PC-9 (cell line): ENCODE measurements at regions not wholly inside any gene's neighbourhood (a gene's known extent, or its start where the extent isn't known, plus 50 kb on each side); places are given as distances from the start of the nearest gene placed in this dataset.

Source experiments
- BruUV-seq: library from RNA; stranded (reverse); fragments of 400-500 nt; replicated peaks from 2 replicates; lab custom pipeline; 2021; lab: Mats Ljungman, UMichigan
- CTCF ChIA-PET: fragments of 300-600 bp; sonication (Branson Sonifier 250); formaldehyde crosslinking; loops from one replicate; lab custom pipeline; 2022; ENCODE audit warnings: antibody characterized with exemption; lab: Charles Lee
- POLR2A ChIA-PET: fragments of 300-600 bp; sonication (Branson Sonifier 250); formaldehyde crosslinking; loops from one replicate; lab custom pipeline; 2022; ENCODE audit warnings: antibody characterized with exemption; ENCODE audit not compliant: unreplicated experiment; lab: Charles Lee
- DNase-seq, 2 experiments: peaks; one replicate each; pipeline versions ENCODE4 v3.0.0 to v3.0.0-alpha.2; 2015 to 2022; ENCODE audit warnings: mixed read lengths in 1 of 2
- H2AFZ ChIP-seq: fragments of 200-600 bp; sonication (generic); 2 replicates; pipeline ENCODE4 v1.8.1; 2017; ENCODE audit warnings: antibody characterized with exemption
- H3F3A ChIP-seq: fragments of 200-600 bp; sonication (generic); 2 replicates; pipeline ENCODE4 v1.8.1; 2017; ENCODE audit warnings: antibody characterized with exemption, mild to moderate bottlenecking, low read depth; ENCODE audit not compliant: insufficient read depth
- H3K27ac ChIP-seq: fragments of 200-600 bp; sonication (generic); 2 replicates; pipeline ENCODE4 v1.6.1; 2016; ENCODE audit warnings: mixed run types
- H3K27me3 ChIP-seq: fragments of 200-600 bp; sonication (generic); 2 replicates; pipeline ENCODE4 v1.6.1; 2016; ENCODE audit warnings: low read depth, mixed run types; ENCODE audit not compliant: insufficient read depth
- H3K36me3 ChIP-seq: fragments of 200-600 bp; sonication (generic); 2 replicates; pipeline ENCODE4 v1.6.1; 2016; ENCODE audit warnings: low read depth, mixed run types
- H3K4me1 ChIP-seq: fragments of 200-600 bp; sonication (generic); replicated peaks from 2 replicates; pipeline ENCODE4 v1.6.1; 2016; ENCODE audit warnings: mixed run types; ENCODE audit not compliant: insufficient read depth
- H3K4me2 ChIP-seq: fragments of 200-600 bp; sonication (generic); 2 replicates; pipeline ENCODE4 v1.6.1; 2017; ENCODE audit warnings: mixed run types
- H3K4me3 ChIP-seq: fragments of 200-600 bp; sonication (generic); 2 replicates; pipeline ENCODE4 v1.6.1; 2016; ENCODE audit warnings: mixed run types
- H3K79me2 ChIP-seq: fragments of 200-600 bp; sonication (generic); 2 replicates; pipeline ENCODE4 v1.6.1; 2017; ENCODE audit warnings: low read depth, mixed run types
- H3K9me2 ChIP-seq: fragments of 200-600 bp; sonication (generic); 2 replicates; pipeline ENCODE4 v1.8.1; 2017; ENCODE audit warnings: mild to moderate bottlenecking; ENCODE audit not compliant: insufficient read depth
- H3K9me3 ChIP-seq: fragments of 200-600 bp; sonication (generic); 2 replicates; pipeline ENCODE4 v1.8.1; 2016; ENCODE audit warnings: low read depth; ENCODE audit not compliant: insufficient read depth
- H4K20me1 ChIP-seq: fragments of 200-600 bp; sonication (generic); 2 replicates; pipeline ENCODE4 v1.8.1; 2017; ENCODE audit not compliant: insufficient read depth
- CTCF ChIP-seq: fragments of 200-600 bp; sonication (generic); conservative IDR thresholded peaks from 2 replicates; pipeline ENCODE4 v1.6.1; 2017; ENCODE audit warnings: mixed run types, antibody characterized with exemption, mild to moderate bottlenecking, moderate library complexity
- EZH2 ChIP-seq: fragments of 200-600 bp; sonication (generic); IDR thresholded peaks from 2 replicates; pipeline ENCODE4 v1.8.0; 2017; ENCODE audit warnings: antibody characterized with exemption, low read depth
- intact Hi-C: fragments of 100-400 bp; cut with micrococcal nuclease; formaldehyde crosslinking; loops from one replicate; pipeline ENCODE4 v1.10.0; 2022; ENCODE audit not compliant: unreplicated experiment

DNA sequence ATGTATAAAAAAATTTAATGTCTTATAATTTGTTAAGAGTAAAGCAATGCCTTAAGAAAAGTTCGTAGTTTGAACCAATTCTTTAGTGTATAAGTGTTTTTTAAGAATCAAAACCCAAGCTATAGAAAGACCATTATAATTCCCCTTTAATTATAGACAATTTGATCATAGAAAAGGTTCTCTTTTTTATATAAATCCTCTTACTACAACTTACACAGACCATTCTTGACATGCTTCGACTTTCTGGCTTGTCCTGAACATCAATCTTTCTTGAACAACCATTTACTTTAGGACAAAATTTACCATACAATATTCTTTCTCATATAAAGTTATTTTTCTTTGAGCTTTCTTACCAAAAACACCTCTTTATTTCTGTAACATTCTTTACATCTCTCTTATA is 330.5 kb upstream of the SPANXN1 start:
- BruUV-seq = no TSS peak
- H3K27ac ChIP-seq = no peak overlapping the region
- H3K4me3 ChIP-seq = no peak overlapping the region
- DNase-seq = no peak
- H3K9me3 ChIP-seq = no peaks in the 10 kb centered on the region
- H4K20me1 ChIP-seq = no peaks in the 10 kb centered on the region
- no peaks in the 10 kb centered on the region for H3K79me2 ChIP-seq
- H3K4me2 ChIP-seq = no peak overlapping the region
- no peak for TF ChIP-seq CTCF
- no peak for TF ChIP-seq EZH2
- intact Hi-C loops = no loop called here
- ChIA-PET CTCF (no interaction called here), POLR2A (no interaction called here)
- H3K27me3 ChIP-seq = no peaks in the 10 kb centered on the region
- no peaks in the 10 kb centered on the region for H3K4me1 ChIP-seq
- H3K36me3 ChIP-seq = no peaks in the 10 kb centered on the region
- no peak overlapping the region for H2AFZ ChIP-seq
- H3F3A ChIP-seq = no peaks in the 10 kb centered on the region
- no peaks in the 10 kb centered on the region for H3K9me2 ChIP-seq

- H3F3A ChIP-seq = no peaks in the 10 kb centered on the region
- H4K20me1 ChIP-seq = no peaks in the 10 kb centered on the region
- ChIA-PET POLR2A (no interaction called here), CTCF (no interaction called here)
- no peak overlapping the region for H3K4me3 ChIP-seq
- H3K79me2 ChIP-seq = no peaks in the 10 kb centered on the region
- no peak overlapping the region for H3K27ac ChIP-seq
- H3K27me3 ChIP-seq = no peaks in the 10 kb centered on the region
- H3K36me3 ChIP-seq = no peaks in the 10 kb centered on the region
- no peaks in the 10 kb centered on the region for H3K4me1 ChIP-seq
- H2AFZ ChIP-seq = no peak overlapping the region
- no peak for DNase-seq
- BruUV-seq = no TSS peak
- H3K4me2 ChIP-seq = no peak overlapping the region
- H3K9me2 ChIP-seq = no peaks in the 10 kb centered on the region
- TF ChIP-seq CTCF = no peak
- no peak for TF ChIP-seq EZH2
- H3K9me3 ChIP-seq = no peaks in the 10 kb centered on the region
- intact Hi-C loops = no loop called here
Measured at GRCh38 chrX:144918936-144919335, 328.4 kb upstream of the SPANXN1 start.

- H3K4me2 ChIP-seq = no peak overlapping the region
- H3F3A ChIP-seq = no peaks in the 10 kb centered on the region
- intact Hi-C loops = no loop called here
- ChIA-PET POLR2A (no interaction called here), CTCF (no interaction called here)
- H3K9me2 ChIP-seq = no peaks in the 10 kb centered on the region
- no TSS peak for BruUV-seq
- H3K9me3 ChIP-seq = no peaks in the 10 kb centered on the region
- DNase-seq = no peak
- no peak overlapping the region for H3K4me3 ChIP-seq
- no peaks in the 10 kb centered on the region for H3K27me3 ChIP-seq
- TF ChIP-seq EZH2 (no peak), CTCF (no peak)
- H3K4me1 ChIP-seq = no peaks in the 10 kb centered on the region
- no peaks in the 10 kb centered on the region for H3K36me3 ChIP-seq
- no peaks in the 10 kb centered on the region for H4K20me1 ChIP-seq
- no peak overlapping the region for H2AFZ ChIP-seq
- no peaks in the 10 kb centered on the region for H3K79me2 ChIP-seq
- H3K27ac ChIP-seq = no peak overlapping the region
Measured at GRCh38 chrX:144946666-144947065, 300.6 kb upstream of the SPANXN1 start.
